ENCODE measurements at regions not wholly inside any gene's neighbourhood (a gene's known extent, or its start where the extent isn't known, plus 50 kb on each side); places are given as distances from the start of the nearest gene placed in this dataset.
"Not testable (repeated sequence)": the region's sequence is repeated elsewhere in the genome, so short reads cannot be mapped to it uniquely, and the experiment has no call there.

DNA sequence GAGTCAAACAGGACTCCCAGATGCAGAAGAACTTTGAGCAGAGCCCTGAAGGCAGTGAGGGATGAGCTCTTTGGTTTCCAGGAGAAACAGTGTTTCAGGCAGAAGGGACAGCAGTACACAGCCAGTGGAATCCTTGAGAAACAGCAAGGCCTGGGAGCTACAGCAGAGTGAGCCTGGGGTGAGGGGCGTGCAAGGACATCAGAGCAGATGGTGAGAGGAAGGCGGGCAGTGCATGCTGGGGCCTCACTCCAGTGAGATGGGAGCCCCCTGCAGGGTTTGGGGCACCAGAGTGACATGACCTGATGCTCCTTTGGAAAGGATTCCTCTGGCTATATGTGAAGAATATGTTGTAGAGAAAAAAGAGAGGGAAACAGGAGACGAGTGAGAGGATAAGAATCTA is 98.1 kb upstream of the EGFL6 start:
- H3K27ac Mint-ChIP-seq, result peak overlapping the region; percentile 65 to 93 (median 78)
- H3K4me1 Mint-ChIP-seq, result peaks cover 27 to 65% (median 50%) of the 10 kb centered on the region in 3 donors
- DNase-seq (no peak), ATAC-seq (ENCODE audit: low read depth in 2 of 2) (no peak)
- peaks cover 0 to 18% (median 0%) of the 10 kb centered on the region in 3 donors for H3K27me3 Mint-ChIP-seq
- peak overlapping the region in 4 of 8 donors; percentile 4 to 57 (median 18) for H3K4me3 Mint-ChIP-seq
- H3K9me3 Mint-ChIP-seq, result peaks cover 0 to 7% (median 2%) of the 10 kb centered on the region in 7 donors
- H3K36me3 Mint-ChIP-seq, result peaks cover 5 to 7% of the 10 kb centered on the region in 2 donors

DNA sequence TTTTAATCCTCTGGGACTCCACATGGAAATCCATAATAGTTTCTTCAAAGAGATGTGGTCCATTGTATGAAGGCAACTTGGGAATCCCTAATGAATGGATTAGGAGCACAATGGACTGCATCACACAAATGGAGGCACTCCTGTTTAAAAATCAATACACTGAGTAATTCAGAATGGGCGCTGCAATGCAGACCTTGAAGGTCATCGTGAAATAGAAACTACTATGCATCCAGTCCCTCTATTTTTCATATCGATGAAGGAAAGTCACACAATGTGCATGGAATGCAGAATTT is 98.8 kb upstream of the EGFL6 start:
- DNase-seq (no peak), ATAC-seq (ENCODE audit: low read depth in 2 of 2) (no peak)
- peaks cover 0 to 8% (median 0%) of the 10 kb centered on the region in 7 donors for H3K9me3 Mint-ChIP-seq
- H3K27ac Mint-ChIP-seq, result peak overlapping the region in 4 of 6 donors; percentile 28 to 77 (median 53)
- peak overlapping the region in 5 of 8 donors; percentile 2 to 29 (median 9) for H3K4me3 Mint-ChIP-seq
- peaks cover 5 to 7% of the 10 kb centered on the region in 2 donors for H3K36me3 Mint-ChIP-seq
- peaks cover 29 to 63% (median 51%) of the 10 kb centered on the region in 3 donors for H3K4me1 Mint-ChIP-seq
- H3K27me3 Mint-ChIP-seq, result peaks cover 0 to 18% (median 0%) of the 10 kb centered on the region in 3 donors

DNA sequence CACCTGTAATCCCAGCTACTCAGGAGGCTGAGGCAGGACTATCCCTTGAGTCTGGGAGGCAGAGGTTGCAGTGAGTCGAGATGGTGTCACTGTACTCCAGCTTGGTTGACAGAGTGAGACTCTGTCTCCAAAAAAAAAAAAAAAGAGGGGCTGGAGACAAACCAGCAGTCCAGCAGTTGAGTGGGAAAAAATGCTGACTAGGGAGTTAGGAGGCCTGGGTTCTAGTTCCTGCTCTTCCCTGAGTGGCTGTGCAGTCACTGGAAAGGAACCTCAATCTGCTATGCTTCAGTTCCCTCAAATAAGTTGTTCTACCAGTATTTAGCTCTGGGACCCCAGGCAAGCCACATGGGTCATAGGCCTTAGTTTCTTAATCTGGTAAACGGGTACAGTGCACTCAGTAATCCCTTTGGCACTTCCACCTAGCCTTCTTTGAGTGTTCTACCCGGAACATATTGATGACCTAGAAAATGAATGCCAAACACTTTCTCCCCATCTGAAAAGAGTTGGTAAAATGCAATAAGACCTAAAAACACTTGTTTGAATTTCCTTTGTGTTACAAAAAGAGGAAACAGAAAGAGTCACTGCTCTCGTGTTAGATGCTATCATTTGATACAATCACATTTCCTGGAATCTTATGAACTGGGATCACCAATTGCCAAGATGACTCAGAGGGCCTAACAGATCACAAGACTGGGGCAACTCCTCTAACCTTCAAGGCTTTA is 99.3 kb upstream of the EGFL6 start:
- H3K4me3 Mint-ChIP-seq, result peak overlapping the region in 5 of 8 donors; percentile 2 to 29 (median 15)
- DNase-seq, result no peak
- H3K4me1 Mint-ChIP-seq, result peaks cover 29 to 58% (median 47%) of the 10 kb centered on the region in 3 donors
- peaks cover 5 to 7% of the 10 kb centered on the region in 2 donors for H3K36me3 Mint-ChIP-seq
- peaks cover 0 to 18% (median 0%) of the 10 kb centered on the region in 3 donors for H3K27me3 Mint-ChIP-seq
- ATAC-seq (ENCODE audit: low read depth in 2 of 2), result no peak
- H3K9me3 Mint-ChIP-seq, result peaks cover 0 to 9% (median 1%) of the 10 kb centered on the region in 7 donors
- peak overlapping the region in 5 of 6 donors; percentile 3 to 82 (median 28) for H3K27ac Mint-ChIP-seq

DNA sequence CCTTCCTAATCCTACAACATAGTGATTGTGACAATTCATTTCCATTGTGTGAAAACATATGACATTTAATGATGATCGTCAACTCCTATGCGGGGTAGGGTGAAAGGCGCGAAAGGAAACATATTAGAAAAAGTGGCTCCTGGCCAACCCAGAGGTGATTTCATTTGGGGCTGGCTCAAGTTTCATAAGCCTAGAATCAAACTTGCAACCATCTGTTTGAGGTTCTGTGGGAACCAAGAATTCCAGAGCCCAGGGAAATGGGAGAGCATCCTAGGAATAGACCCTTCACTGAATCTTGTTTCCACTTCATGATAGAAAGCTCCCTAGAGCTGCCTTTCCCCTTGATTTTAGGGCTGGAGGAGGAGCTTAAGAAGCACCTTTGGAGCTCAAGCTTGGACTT is 101.3 kb upstream of the EGFL6 start:
- Mint-ChIP-seq H3K36me3 (peaks cover 0 to 7% of the 10 kb centered on the region in 2 donors), H3K4me3 (no peak overlapping the region), H3K27ac (no peak overlapping the region), H3K27me3 (peaks cover 0 to 18% (median 0%) of the 10 kb centered on the region in 3 donors), H3K4me1 (peaks cover 24 to 47% (median 34%) of the 10 kb centered on the region in 3 donors), H3K9me3 (peaks cover under 1 to 25% (median 6%) of the 10 kb centered on the region in 7 donors)
- DNase-seq (no peak), ATAC-seq (ENCODE audit: low read depth in 2 of 2) (no peak)

DNA sequence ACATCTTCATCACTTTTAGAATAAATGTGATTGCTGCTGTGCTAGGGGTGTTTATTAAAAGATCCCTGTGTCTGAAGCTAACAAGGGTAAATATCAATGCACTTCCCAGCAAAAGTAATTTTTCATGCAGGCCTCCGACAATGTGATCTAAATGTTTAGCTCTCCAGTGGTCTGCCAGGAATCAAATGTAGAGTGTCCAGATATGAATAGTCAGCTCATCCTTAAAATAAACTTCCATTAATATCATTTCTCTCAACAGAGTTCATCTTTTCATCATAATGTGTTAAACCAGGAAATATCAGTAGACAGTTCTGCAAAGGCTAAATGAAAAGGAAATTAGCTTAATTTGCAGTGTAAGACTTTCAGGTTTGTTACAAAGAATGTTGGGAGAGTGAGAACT is 102.2 kb upstream of the EGFL6 start:
- Mint-ChIP-seq H3K4me1 (peaks cover 20 to 38% (median 27%) of the 10 kb centered on the region in 3 donors), H3K9me3 (peaks cover 3 to 33% (median 9%) of the 10 kb centered on the region in 7 donors), H3K4me3 (no peak overlapping the region), H3K36me3 (peaks cover 0 to 7% of the 10 kb centered on the region in 2 donors), H3K27me3 (peaks cover 0 to 18% (median 0%) of the 10 kb centered on the region in 3 donors), H3K27ac (no peak overlapping the region)
- ATAC-seq (ENCODE audit: low read depth in 2 of 2) (no peak), DNase-seq (no peak)

DNA sequence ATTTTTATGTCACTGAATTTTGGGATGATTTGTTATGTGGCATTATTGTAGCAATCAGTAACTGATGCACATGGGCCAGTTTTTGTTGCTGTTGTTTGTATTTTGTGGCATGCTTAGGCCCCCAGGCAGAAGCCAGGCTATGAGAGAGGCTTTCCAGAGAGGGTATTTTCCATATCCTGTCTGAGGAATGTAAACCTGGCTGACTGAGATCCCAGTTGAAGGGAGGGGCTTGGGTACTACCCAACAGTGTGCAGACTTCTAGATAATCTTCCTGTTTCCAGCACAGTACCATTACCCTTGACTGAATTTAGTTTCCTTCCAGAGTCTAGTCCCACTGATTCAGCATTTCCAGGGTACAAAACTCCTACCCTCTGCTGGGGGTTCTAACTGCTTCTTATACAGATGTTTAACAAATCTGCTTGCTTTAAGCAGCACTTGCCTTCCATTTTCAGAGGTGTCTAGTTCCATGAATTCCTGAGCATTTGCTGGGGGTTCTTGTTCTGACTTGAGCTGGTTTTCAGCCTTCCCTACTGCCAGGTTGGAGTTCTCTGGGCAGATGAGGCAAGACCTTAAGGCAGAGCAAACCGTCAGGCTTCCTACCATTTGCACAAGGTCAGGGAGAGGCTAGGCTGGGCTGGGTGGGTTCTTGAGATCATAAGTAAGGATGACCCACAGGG is 104.7 kb upstream of the EGFL6 start:
- no peaks in the 10 kb centered on the region for H3K36me3 Mint-ChIP-seq
- H3K27me3 Mint-ChIP-seq, result peaks cover 0 to 6% (median 0%) of the 10 kb centered on the region in 3 donors
- H3K4me3 Mint-ChIP-seq, result no peak overlapping the region
- H3K4me1 Mint-ChIP-seq, result peaks cover 10 to 23% (median 13%) of the 10 kb centered on the region in 3 donors
- H3K9me3 Mint-ChIP-seq, result peaks cover 3 to 36% (median 9%) of the 10 kb centered on the region in 7 donors
- no peak for DNase-seq
- peak overlapping the region in 1 of 6 donors; percentile 42 for H3K27ac Mint-ChIP-seq
- ATAC-seq (ENCODE audit: low read depth in 2 of 2), result no peak

DNA sequence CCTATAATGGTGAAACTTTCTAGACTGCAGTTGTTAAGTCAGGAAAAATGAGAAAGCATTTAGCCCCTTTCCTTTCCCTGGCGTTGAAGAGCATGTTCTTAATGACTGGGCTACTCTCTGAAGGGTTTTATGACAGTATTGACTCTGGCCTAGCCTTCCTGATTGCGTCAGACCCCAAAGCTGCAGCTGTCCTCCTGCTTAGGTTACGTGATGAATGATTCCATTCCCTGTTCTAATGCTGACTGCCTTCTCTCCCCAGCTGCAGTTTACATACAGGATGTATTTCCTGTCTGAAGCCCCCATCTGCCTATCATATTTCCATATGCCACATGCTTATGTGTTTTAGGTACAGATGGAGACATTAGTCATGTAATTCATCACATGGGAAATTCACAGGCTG is 105.8 kb upstream of the EGFL6 start:
- Mint-ChIP-seq H3K36me3 (no peaks in the 10 kb centered on the region), H3K27me3 (peaks cover 0 to 10% (median 0%) of the 10 kb centered on the region in 3 donors), H3K4me1 (peaks cover 5 to 16% (median 13%) of the 10 kb centered on the region in 3 donors), H3K27ac (no peak overlapping the region), H3K4me3 (peak overlapping the region in 1 of 8 donors; percentile 44), H3K9me3 (peaks cover 3 to 36% (median 14%) of the 10 kb centered on the region in 7 donors)
- DNase-seq (no peak), ATAC-seq (ENCODE audit: low read depth in 2 of 2) (no peak)

DNA sequence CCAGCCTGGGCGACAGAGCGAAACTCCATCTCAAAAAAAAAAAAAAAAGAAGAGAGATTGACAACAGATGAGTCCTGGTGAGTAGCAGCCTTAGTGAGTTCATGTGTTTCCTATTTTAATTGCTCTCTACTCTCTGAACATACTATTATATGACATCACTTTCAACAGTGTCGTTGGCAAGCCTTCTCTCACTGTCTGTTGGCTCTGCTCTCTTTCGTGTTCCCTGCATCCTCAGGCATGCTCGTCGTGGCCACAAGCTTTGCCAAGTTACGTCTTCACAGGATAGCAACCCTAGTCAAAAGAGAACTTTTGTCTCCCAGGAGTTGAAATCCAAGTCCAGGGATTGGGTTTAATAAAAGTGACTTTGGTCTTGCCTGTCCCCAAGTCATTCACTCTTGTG is 117.1 kb upstream of the EGFL6 start:
- no peaks in the 10 kb centered on the region for H3K36me3 Mint-ChIP-seq

DNA sequence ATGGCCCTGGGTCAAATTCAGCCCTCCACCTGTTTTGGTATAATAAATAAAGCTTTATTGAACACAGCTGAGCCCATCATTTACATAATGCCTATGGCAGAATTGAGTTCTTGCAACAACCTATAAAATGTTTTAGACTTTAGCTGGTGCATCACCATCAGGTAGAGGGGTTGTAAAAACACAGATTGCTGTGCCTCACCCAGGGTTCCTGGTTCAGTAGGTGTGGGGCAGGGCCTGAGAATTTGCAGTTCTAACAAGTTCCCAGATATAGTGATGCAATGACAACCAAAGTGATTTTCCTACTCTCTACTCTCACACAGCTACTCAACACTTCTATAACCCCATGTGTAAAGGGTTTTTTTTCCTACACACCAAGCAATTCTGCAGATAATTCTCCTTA is 120.0 kb upstream of the EGFL6 start:
- no peak for ATAC-seq (ENCODE audit: low read depth in 2 of 2)
- Mint-ChIP-seq H3K27me3 (peaks cover 0 to 5% (median 0%) of the 10 kb centered on the region in 3 donors), H3K9me3 (peaks cover 0 to 24% (median 3%) of the 10 kb centered on the region in 7 donors), H3K27ac (peak overlapping the region in 1 of 6 donors; percentile 58), H3K36me3 (no peaks in the 10 kb centered on the region), H3K4me1 (peaks cover 0 to 18% (median 5%) of the 10 kb centered on the region in 3 donors), H3K4me3 (no peak overlapping the region)
- no peak for DNase-seq

More for the DNA sequence above, 117.1 kb upstream of the EGFL6 start:
- Mint-ChIP-seq H3K4me3 (no peak overlapping the region), H3K4me1 (peaks cover 0 to 18% (median 5%) of the 10 kb centered on the region in 3 donors), H3K27ac (peak overlapping the region in 1 of 6 donors; percentile 68), H3K9me3 (peaks cover 0 to 17% (median 2%) of the 10 kb centered on the region in 7 donors), H3K27me3 (peaks cover 0 to 5% (median 0%) of the 10 kb centered on the region in 3 donors)
- no peak for DNase-seq
- ATAC-seq (ENCODE audit: low read depth in 2 of 2), result no peak

DNA sequence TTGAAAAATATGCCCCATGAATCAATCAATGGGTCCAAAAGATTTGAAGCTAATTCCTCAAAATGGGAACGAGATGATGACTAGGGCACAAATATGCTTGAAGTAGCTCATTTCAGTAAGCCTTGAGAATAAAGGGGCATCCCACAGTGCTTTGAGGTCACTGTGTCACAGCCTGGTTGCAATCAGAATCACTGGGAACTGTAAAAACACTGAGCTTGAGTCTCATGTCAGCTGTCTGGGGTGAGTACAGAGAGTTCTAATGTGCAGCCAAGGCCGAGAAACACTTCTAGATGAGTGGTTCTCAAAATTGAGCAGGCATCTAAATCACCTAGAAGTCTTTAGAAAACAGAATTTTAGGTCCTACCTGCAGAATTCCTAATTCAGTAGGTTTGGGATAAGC is 120.5 kb upstream of the EGFL6 start:
- peaks cover 0 to 5% (median 0%) of the 10 kb centered on the region in 3 donors for H3K27me3 Mint-ChIP-seq
- ATAC-seq (ENCODE audit: low read depth in 2 of 2), result no peak
- no peaks in the 10 kb centered on the region for H3K36me3 Mint-ChIP-seq
- no peak overlapping the region for H3K27ac Mint-ChIP-seq
- peaks cover 0 to 18% (median 5%) of the 10 kb centered on the region in 3 donors for H3K4me1 Mint-ChIP-seq
- H3K4me3 Mint-ChIP-seq, result no peak overlapping the region
- H3K9me3 Mint-ChIP-seq, result peaks cover 0 to 29% (median 6%) of the 10 kb centered on the region in 7 donors
- no peak for DNase-seq

DNA sequence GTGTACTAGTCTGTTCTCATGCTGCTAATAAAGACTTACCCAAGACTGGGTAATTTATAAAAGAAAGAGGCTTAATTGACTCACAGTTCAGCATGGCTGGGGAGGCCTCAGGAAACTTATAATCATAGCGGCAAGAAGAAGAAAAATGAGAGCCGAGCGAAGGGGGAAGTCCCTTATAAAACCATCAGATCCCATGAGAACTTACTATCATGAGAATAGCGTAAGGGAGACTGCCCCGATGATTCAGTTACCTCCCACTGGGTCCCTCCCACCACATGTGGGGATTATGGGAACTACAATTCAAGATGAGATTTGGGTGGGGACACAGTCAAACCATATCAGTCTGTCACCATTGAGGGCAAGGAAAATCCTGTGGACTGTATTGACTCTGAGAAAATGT is 121.8 kb upstream of the ATXN3L start:
- H3K27me3 Mint-ChIP-seq, H3K36me3 Mint-ChIP-seq, DNase-seq: not testable (repeated sequence)
- Mint-ChIP-seq H3K27ac (peak overlapping the region in 5 of 6 donors; percentile 45 to 86 (median 76)), H3K4me3 (peak overlapping the region in 5 of 8 donors; percentile 2 to 52 (median 21)), H3K9me3 (peaks cover 0 to 43% (median 20%) of the 10 kb centered on the region in 7 donors), H3K4me1 (peaks cover 24 to 46% (median 31%) of the 10 kb centered on the region in 3 donors)
- ATAC-seq (ENCODE audit: low read depth in 2 of 2), result peak; percentile 48 to 55

DNA sequence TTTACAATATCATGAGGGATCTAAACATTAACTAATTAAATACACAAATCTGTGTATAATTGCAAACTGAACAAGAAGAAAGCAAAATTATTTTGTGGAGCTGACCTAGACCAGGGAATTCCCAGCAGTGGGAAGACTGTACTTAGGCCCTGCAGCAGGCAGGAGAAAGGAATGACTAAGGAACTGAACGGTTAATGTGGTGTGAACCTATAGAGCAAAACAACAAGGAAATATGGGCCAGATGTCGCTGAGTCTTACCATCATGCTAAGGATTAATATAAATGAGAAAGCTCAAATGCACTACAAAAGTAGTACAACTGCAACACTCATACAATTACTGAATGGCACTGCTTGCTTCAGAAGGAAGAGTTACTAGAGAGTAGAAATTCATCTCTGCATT is 120.3 kb upstream of the ATXN3L start:
- Mint-ChIP-seq H3K9me3 (peaks cover 0 to 38% (median 22%) of the 10 kb centered on the region in 7 donors), H3K27ac (peak overlapping the region in 1 of 6 donors; percentile 47), H3K27me3 (no peaks in the 10 kb centered on the region), H3K4me1 (peaks cover 28 to 46% (median 31%) of the 10 kb centered on the region in 3 donors), H3K36me3 (no peaks in the 10 kb centered on the region), H3K4me3 (peak overlapping the region in 3 of 8 donors; percentile 7 to 49 (median 19))
- ATAC-seq (ENCODE audit: low read depth in 2 of 2) (no peak), DNase-seq (no peak)

DNA sequence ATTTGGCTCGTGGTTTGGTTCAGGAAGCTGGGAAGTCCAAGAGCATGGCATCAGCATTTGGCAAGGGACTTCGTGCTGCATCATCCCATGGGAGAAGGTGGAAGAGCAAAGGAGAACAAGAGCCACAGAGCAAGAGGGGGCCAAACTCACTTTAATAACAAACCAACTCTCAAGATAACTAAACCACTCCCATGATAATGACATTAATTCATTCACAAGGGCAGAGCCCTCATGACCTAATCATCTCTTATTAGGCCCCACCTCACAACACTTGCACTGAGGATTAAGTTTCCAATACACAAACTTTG is 113.4 kb upstream of the ATXN3L start:
- H3K36me3 Mint-ChIP-seq, result no peaks in the 10 kb centered on the region
- no peak for DNase-seq
- H3K4me1 Mint-ChIP-seq, result peaks cover 11 to 19% (median 11%) of the 10 kb centered on the region in 3 donors
- H3K27me3 Mint-ChIP-seq, result no peaks in the 10 kb centered on the region
- peak overlapping the region in 1 of 6 donors; percentile 86 for H3K27ac Mint-ChIP-seq
- H3K4me3 Mint-ChIP-seq, result no peak overlapping the region
- no peak for ATAC-seq (ENCODE audit: low read depth in 2 of 2)
- peaks cover 0 to 7% (median 2%) of the 10 kb centered on the region in 7 donors for H3K9me3 Mint-ChIP-seq

Data from naive B cell (primary cell).